HL-60 (cell line): ENCODE measurements at regions not wholly inside any gene's neighbourhood (a gene's known extent, or its start where the extent isn't known, plus 50 kb on each side); places are given as distances from the start of the nearest gene placed in this dataset.

ENCODE experiments used
- DNase-seq, 2 experiments: peaks; one replicate each; pipeline ENCODE4 v3.0.0-alpha.2; 2010 to 2020; ENCODE audit warnings: low read depth in 1 of 2, low spot score in 1 of 2
- H3K27ac ChIP-seq: fragments of 250-450 bp; sonication (Bioruptor Pico); replicated peaks from 2 replicates; pipeline ENCODE4 v1.5.1; 2020; ENCODE audit warnings: mild to moderate bottlenecking, moderate library complexity
- H3K27me3 ChIP-seq: fragments of 250-450 bp; sonication (Bioruptor Pico); 2 replicates; pipeline ENCODE4 v1.5.1; 2021; ENCODE audit warnings: mild to moderate bottlenecking, moderate library complexity; ENCODE audit not compliant: insufficient read depth, poor library complexity, severe bottlenecking
- H3K4me3 ChIP-seq: replicated peaks from 2 replicates; pipeline ENCODE4 v1.5.1; 2011; ENCODE audit warnings: mild to moderate bottlenecking, control low read depth, low read length; ENCODE audit not compliant: insufficient read depth
- GABPA ChIP-seq: IDR thresholded peaks from 2 replicates; pipeline ENCODE4 v1.6.1; 2012; ENCODE audit warnings: low read depth
- POLR2AphosphoS5 ChIP-seq: IDR thresholded peaks from 2 replicates; pipeline ENCODE4 v1.6.1; 2012; ENCODE audit warnings: low read depth
- SPI1 ChIP-seq: IDR thresholded peaks from 2 replicates; pipeline ENCODE4 v1.6.1; 2012; ENCODE audit warnings: low read depth, mild to moderate bottlenecking, borderline replicate concordance
- TF ChIP-seq, protein P1 (sequence below): IDR thresholded peaks from one replicate; pipeline ENCODE4 v1.5.1; 2011; ENCODE audit warnings: low read length, control low read depth, inconsistent platforms; ENCODE audit not compliant: insufficient read depth
- TF ChIP-seq, protein P2 (sequence below): IDR thresholded peaks from 2 replicates; pipeline ENCODE4 v1.6.1; 2012; ENCODE audit warnings: low read depth; ENCODE audit not compliant: insufficient replicate concordance

DNA sequence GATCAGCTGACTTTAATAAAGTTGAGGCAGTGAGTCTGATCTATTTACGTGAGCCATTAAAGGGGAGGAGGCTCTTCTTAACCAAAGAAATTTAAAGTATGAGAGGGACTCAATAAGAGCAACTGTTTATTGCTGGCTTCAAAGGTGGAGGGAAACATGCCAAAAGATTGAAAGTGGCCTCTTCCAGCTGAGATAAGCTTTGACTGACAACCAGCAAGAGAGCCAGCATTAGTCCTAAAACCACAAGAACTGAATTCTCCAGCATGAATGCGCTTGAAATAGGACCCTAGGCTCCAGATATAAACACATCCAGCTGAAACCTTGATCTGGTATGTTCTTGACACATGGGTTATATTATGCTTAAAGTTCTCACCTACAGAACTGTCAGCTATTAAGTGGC lies 123.1 kb upstream of the GJE1 start:
- TF ChIP-seq SPI1, result no peak
- TF ChIP-seq GABPA, result no peak
- TF ChIP-seq, protein P1, sequence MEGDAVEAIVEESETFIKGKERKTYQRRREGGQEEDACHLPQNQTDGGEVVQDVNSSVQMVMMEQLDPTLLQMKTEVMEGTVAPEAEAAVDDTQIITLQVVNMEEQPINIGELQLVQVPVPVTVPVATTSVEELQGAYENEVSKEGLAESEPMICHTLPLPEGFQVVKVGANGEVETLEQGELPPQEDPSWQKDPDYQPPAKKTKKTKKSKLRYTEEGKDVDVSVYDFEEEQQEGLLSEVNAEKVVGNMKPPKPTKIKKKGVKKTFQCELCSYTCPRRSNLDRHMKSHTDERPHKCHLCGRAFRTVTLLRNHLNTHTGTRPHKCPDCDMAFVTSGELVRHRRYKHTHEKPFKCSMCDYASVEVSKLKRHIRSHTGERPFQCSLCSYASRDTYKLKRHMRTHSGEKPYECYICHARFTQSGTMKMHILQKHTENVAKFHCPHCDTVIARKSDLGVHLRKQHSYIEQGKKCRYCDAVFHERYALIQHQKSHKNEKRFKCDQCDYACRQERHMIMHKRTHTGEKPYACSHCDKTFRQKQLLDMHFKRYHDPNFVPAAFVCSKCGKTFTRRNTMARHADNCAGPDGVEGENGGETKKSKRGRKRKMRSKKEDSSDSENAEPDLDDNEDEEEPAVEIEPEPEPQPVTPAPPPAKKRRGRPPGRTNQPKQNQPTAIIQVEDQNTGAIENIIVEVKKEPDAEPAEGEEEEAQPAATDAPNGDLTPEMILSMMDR, result no peak
- TF ChIP-seq, protein P2, sequence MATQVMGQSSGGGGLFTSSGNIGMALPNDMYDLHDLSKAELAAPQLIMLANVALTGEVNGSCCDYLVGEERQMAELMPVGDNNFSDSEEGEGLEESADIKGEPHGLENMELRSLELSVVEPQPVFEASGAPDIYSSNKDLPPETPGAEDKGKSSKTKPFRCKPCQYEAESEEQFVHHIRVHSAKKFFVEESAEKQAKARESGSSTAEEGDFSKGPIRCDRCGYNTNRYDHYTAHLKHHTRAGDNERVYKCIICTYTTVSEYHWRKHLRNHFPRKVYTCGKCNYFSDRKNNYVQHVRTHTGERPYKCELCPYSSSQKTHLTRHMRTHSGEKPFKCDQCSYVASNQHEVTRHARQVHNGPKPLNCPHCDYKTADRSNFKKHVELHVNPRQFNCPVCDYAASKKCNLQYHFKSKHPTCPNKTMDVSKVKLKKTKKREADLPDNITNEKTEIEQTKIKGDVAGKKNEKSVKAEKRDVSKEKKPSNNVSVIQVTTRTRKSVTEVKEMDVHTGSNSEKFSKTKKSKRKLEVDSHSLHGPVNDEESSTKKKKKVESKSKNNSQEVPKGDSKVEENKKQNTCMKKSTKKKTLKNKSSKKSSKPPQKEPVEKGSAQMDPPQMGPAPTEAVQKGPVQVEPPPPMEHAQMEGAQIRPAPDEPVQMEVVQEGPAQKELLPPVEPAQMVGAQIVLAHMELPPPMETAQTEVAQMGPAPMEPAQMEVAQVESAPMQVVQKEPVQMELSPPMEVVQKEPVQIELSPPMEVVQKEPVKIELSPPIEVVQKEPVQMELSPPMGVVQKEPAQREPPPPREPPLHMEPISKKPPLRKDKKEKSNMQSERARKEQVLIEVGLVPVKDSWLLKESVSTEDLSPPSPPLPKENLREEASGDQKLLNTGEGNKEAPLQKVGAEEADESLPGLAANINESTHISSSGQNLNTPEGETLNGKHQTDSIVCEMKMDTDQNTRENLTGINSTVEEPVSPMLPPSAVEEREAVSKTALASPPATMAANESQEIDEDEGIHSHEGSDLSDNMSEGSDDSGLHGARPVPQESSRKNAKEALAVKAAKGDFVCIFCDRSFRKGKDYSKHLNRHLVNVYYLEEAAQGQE, result no peak
- no peak for TF ChIP-seq POLR2AphosphoS5
- Histone ChIP-seq H3K27me3 (no peaks in the 10 kb centered on the region), H3K27ac (no peak overlapping the region), H3K4me3 (no peak overlapping the region)
- DNase-seq, result no peak

DNA sequence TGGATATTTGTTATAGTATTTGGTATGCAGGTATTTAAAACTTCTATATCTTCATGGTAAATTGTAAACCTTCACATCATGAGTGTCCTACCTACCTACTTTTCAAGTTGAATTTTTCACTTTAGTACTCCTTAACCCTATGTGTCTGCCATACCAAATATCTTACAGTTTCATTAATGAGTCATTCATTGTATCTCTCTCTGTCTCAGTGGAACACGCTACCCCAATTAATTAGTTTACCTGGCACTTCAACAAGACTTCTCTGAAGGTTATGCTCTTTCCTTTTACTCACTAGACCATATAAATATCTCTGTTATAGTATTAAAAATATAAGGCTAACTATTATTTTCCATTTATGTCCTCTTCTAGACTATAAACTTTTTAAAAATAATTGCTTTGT lies 123.9 kb upstream of the GJE1 start:
- H3K27ac ChIP-seq, result no peak overlapping the region
- H3K4me3 ChIP-seq, result no peak overlapping the region
- H3K27me3 ChIP-seq, result no peaks in the 10 kb centered on the region
- TF ChIP-seq, protein P2, result no peak
- TF ChIP-seq, protein P1, result no peak
- no peak for DNase-seq

DNA sequence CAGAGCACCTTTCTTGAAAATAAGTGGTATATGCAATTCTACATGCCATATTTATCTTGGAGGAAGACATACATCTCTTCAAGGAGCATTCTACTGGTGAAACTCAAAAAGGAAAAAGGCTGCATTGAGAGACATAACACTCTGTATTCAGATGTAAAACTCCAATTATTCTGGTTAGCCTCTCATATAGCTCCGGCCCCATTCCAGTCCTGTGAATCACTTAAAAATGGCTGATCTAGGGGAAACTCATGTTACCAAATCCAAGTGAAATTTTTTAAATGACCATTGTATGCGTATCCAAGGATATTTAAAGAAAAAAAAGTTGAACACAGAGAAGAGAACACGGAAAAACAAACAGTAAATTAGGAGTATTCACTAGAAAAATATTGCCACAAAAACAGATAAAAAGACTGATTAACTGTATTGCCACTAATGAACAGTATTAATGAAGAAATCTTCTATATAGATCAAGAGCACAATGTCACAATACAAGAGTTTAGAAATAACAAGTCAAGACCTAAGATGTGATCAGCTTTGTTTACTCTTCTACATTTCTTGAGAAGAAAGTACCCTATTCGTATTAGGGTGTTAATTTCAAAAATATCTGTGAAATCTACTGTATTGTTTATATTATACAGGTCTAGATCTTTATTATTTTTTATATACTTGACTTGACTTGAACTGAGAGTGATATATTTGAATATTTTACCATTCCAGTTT lies 124.5 kb upstream of the GJE1 start:
- TF ChIP-seq GABPA, result no peak
- TF ChIP-seq, protein P2, result no peak
- no peak for TF ChIP-seq SPI1
- TF ChIP-seq POLR2AphosphoS5, result no peak
- TF ChIP-seq, protein P1, result no peak
- Histone ChIP-seq H3K4me3 (no peak overlapping the region), H3K27me3 (no peaks in the 10 kb centered on the region), H3K27ac (no peak overlapping the region)
- no peak for DNase-seq
